CD4-positive, alpha-beta T cell treated with Interleukin-6 for 4 hours (primary cell): ENCODE measurements at regions not wholly inside any gene's neighbourhood (a gene's known extent, or its start where the extent isn't known, plus 50 kb on each side); places are given as distances from the start of the nearest gene placed in this dataset.

Experiments used
- DNase-seq: peaks from one replicate; pipeline ENCODE4 v3.0.0-alpha.2; 2020; ENCODE audit warnings: mixed read lengths

DNA sequence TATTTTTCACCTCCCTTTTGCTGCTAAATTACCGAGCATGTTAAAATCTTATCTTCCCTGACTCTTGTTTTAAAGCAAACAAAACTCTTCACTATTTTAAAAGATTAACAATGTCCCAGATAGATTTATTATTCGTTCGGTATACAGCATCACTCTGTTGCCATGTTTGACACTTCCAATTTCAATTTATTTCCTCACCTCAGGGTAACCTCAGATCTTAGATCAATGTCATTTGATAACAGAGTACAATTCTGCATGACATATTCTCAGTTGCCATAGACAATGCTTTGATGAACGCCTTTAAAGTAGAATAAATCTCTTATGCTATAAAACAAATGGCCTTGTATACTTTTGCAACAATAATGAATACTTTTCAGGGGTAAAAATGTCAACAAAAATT, 1078.1 kb upstream of the IGFBP7 start:
- no peak for DNase-seq

DNA sequence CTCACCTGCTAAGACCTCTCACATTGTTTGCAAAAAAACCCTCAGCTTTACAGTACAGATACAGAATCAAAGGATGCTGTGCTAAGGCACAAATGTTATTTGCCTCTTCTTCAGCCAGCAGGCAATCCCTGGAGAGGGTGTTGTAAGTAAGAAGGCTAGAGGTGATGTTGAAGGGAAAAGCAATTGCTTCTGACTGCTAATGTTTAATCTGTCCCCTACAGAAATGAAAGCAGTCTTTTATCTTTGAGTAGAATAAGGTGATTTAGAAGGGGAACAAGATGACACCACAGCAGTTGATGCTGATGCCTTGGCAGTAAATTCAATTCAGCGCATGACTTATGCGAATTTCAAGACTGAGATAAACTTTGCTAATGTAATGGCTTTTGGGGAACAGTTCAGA, 1064.8 kb upstream of the IGFBP7 start:
- no peak for DNase-seq

DNA sequence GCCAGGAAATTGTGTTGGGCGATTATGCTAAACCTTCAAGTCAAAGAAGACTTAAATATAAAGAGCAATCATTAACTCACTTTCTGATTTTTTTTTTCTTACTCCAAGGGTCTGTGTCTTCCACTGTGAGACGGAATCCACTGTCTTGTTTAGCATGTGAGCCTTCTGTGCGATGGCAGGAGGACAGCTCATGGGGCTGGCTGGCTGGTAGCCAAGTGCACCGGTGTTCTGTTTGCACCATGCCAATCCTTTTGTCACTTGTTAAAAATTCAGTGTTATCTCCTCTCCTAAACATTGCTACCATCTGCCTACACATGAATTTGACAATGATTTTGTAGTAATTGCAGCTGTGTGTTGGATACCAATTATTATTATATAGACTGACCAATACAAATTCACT, 1056.3 kb upstream of the IGFBP7 start:
- no peak for DNase-seq

DNA sequence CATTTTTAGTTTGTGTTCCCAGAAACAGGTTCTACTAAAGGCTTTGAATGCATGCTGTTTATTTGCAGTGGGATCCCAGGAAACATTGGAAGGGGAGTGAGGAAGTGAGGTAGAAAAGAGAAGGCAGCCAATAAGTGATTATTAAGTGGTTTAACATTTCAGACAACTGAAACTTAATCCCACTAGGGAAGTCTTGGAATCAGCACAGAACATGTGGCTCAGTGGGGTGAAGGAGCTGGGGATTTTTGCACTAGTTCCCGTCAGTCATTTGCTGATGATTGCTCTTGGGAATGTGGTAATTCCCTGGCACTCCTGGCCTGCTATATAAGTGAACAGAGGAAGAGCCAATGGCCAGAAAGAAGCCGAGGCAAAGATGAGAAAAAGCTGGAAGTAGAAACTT, 1053.0 kb upstream of the IGFBP7 start:
- no peak for DNase-seq

DNA sequence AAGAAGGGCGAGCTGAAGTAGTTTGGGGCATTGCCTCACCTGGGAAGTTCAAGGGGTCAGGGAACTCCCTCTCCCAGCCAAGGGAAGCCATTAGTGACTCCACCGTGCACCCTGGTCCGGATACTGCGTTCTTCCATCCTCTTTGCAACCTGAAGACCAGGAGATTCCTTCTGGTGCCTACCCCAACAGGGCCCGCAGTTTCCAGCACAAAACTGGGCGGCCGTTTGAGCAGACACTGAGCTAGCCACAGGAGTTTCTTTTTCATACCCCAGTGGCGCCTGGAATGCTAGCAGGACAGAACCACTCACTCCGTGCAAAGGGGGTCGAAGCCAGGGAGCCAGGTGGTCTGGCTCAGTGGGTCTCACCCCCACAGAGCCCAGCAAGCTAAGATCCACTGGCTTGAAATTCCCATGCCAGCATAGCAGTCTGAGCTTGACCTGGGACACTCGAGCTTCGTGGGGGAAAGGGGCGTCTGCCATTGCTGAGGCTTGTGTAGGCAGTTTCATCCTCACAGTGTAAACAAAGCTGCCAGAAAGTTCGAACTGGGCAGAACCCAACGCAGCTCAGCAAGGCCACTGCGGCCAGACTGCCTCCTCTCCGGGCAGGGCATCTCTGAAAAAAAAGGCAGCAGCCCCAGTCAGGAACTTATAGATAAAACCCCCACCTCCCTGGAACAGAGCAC, 1039.4 kb upstream of the IGFBP7 start:
- DNase-seq = no peak

DNA sequence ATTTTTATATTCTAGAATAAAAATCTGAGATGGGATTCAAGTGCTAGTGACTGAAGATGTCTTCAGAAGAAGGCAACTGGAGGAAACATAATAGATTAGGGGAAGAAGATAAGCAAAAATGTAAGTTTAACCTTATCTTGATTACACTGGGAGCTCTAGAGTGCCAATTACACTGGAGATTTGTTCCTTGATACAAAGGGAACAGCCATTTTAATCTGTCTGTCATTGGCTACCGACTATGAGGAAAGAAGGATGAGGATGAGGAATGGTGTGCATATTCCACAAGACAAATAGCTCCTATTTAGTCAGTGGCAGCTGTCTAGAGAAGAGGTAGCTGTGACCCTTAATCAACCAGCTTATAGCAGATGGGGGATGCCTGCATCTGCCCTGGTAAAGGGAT, 1034.5 kb upstream of the IGFBP7 start:
- no peak for DNase-seq

GRCh38 chr4:58138786-58139668, 1028.8 kb upstream of the IGFBP7 start:
- no peak for DNase-seq

DNA sequence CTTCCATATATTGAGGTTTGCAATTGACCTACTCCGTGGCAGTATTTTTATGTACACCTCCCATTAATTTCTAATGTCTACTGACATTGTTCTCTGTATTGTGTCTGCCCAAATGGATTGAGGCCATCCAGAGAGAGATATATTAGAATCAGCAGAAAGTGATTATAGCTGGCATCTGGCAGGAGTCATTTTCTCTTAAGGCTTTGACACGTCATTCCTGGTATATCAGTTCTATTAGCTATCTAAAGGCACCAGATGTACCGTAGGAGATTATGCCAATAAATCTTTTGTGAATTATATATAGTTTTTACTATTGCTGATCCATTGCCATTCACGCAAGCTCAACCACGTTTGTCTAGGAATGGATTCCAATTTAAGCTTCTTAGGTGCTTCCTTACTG, 1026.4 kb upstream of the IGFBP7 start:
- no peak for DNase-seq

DNA sequence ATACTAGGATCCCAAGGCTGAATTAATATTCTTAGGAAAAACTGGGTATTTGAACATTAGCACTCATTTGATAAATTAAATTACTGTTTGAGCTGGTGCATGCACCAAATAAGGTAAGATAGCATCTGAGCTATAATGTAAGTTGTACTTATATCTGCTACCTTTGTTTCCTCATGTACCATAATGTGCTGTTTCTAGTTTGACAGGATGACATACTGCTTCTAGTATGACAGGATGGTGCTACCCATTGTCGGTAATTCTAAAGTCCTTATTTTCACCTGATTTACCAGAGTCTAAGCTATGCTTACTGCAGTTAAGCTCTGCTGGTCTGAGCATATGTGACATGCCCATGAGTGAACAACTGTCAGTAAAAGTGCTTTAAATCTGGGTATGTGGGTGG, 1017.5 kb upstream of the IGFBP7 start:
- DNase-seq = no peak

DNA sequence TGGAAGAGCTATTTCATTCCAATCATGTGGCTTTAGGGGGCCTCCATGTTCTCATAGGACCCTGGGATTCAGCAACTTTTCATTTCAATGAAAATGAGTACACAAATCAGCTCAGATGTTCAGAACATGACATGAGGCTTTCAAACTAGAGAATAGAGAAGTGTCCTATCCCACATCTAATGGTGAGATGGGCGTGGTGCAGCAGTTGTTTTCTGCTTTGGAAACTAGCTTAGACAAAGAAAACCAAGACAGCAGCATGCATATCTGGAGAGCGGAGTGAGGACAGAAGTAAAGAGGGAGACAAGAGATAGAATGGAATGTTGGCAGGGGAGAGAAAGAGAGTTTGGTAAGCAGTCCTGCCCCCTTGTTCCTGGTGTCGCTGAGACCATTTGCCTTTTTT, 1009.1 kb upstream of the IGFBP7 start:
- DNase-seq = no peak

GRCh38 chr4:58113126-58113525, 1002.9 kb upstream of the IGFBP7 start:
- DNase-seq = no peak

GRCh38 chr4:58111818-58112217, 1001.6 kb upstream of the IGFBP7 start:
- no peak for DNase-seq

- DNase-seq = no peak
Observed at GRCh38 chr4:58093352-58093751, 983.2 kb upstream of the IGFBP7 start.

- no peak for DNase-seq
Observed at GRCh38 chr4:58090539-58090938, 980.4 kb upstream of the IGFBP7 start.

GRCh38 chr4:58081356-58081755, 971.2 kb upstream of the IGFBP7 start:
- no peak for DNase-seq

DNA sequence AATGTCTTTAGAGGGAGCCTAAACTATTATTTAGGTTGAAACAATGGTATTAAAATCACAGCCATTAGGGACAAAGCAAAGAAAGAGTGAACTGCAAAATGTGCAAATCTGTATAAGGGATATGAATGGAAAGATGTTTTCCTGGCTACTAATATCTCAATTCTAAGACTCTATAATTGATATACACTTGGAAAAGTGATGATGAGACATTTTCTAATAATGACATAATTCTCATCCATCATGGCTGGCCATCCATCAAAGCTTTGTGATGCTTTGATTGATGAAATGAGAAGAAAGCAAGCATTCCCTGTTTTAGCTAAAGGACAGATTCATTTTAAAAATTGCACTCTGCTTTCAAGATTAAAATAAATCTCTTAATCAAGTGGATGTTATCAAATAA, 965.5 kb upstream of the IGFBP7 start:
- no peak for DNase-seq

GRCh38 chr4:58074382-58074781, 964.2 kb upstream of the IGFBP7 start:
- DNase-seq = no peak

- DNase-seq = no peak
Observed at GRCh38 chr4:58070726-58071125, 960.5 kb upstream of the IGFBP7 start.

DNA sequence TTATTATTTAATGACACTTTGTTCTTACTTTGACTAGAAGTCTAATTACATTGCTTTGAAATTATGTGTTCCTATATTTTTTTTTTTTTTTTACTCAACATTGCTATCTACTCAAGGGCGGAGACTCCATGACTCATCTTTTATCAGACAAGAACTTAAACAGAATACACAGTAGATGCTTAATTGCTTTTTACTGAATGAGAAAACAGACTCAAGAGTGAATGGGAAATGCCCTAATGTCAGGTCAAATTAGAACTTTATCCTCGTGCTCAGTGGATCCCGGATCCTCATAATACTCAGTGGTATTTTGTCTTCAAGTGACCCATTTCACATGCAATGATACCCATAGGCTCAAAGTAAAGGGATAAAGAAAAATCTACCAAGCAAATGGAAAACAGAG, 954.5 kb upstream of the IGFBP7 start:
- DNase-seq = no peak

- no peak for DNase-seq
Observed at GRCh38 chr4:58063404-58064160, 953.4 kb upstream of the IGFBP7 start.

DNA sequence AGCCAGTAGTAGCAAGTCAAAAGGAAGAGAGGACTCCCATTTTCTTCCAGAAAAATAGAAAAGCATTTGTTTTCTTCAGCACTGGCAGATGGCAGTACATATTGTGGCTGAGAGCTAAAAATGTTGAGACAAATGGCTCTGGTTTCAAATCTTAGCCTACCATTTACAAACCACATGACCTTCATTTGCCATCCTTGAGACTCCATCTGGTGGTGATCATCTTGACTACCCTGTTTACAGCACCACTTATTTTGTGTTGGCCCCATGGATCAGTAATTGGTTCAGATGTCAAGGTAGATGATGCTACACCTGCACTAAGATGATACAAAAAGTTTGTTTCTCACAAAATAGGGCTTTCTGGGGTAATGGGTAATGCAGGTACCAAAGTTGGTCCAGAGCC, 951.8 kb upstream of the IGFBP7 start:
- no peak for DNase-seq

DNA sequence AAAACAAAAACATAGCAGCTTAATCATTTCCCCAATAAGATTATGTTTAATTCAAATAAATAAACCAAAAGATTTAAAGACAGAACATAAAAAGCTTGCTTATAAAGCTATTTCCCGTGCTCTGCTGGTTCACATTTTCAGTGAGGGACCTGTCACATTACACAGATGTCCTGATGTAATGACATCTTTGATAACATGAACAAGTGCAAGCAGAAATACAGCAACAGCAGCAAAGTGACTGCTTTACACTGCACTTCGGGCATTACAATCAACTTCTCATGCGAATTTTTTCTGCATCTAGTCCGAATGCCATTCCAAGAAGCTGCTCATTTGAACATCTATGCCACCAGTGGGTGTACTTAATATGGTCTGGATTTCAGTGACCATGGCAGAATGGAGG, 940.3 kb upstream of the IGFBP7 start:
- DNase-seq = no peak

- no peak for DNase-seq
Observed at GRCh38 chr4:58048491-58048890, 938.3 kb upstream of the IGFBP7 start.

DNA sequence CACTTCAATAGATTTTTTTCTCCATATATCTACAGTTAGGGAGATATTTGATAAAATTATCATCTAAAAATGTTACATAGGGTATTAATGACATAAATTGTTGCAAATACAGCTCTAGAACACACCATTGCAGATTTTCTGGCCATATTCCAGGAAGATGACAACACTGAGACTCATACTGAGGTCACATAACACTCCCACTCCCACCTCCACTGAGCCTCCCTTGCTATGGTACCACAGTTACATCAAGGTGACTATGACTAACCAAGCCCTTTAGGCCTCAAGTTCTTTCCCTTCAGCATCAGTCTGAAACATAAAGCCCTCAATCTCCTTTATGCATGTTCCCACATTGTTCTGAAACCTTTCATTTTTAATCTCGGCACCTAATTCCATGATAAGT, 932.0 kb upstream of the IGFBP7 start:
- DNase-seq = no peak
